HCT116 (cell line): ENCODE measurements at regions not wholly inside any gene's neighbourhood (a gene's known extent, or its start where the extent isn't known, plus 50 kb on each side); places are given as distances from the start of the nearest gene placed in this dataset.

Experiments used
- CEBPB ChIP-seq: IDR thresholded peaks from 2 replicates; pipeline ENCODE4 v1.6.1; 2012; ENCODE audit warnings: low read depth
- CTCF ChIP-seq, 3 experiments: fragments of 200-600 bp in 1 of 3; sonication (generic) in 1 of 3; IDR thresholded peaks in 2 of 3; conservative IDR thresholded peaks in 1 of 3; 2 replicates each; pipeline ENCODE4 v1.5.1; 2012 to 2017; ENCODE audit warnings: low read depth in 2 of 3, low read length in 2 of 3, antibody characterized with exemption in 1 of 3, borderline replicate concordance in 1 of 3, control low read depth in 1 of 3, mild to moderate bottlenecking in 1 of 3, mixed read lengths in 1 of 3, mixed run types in 1 of 3, moderate library complexity in 1 of 3; ENCODE audit not compliant: insufficient read depth in 1 of 3
- EZH2phosphoT487 ChIP-seq: fragments of 200-600 bp; IDR thresholded peaks from 2 replicates; pipeline ENCODE4 v1.6.1; 2018; ENCODE audit warnings: antibody characterized with exemption, borderline replicate concordance
- POLR2AphosphoS5 ChIP-seq: IDR thresholded peaks from 2 replicates; pipeline ENCODE4 v1.6.1; 2011; ENCODE audit warnings: mild to moderate bottlenecking, low read depth, low read length, moderate library complexity
- SIN3A ChIP-seq: IDR thresholded peaks from 2 replicates; pipeline ENCODE4 v1.6.1; 2012; ENCODE audit warnings: low read depth
- ZNF274 ChIP-seq: fragments of 200-500 bp; sonication (Bioruptor generic); IDR thresholded peaks from 2 replicates; pipeline ENCODE4 v1.6.1; 2014; ENCODE audit warnings: mild to moderate bottlenecking, low read depth, low read length, inconsistent platforms
- TF ChIP-seq, protein P1 (sequence below): IDR thresholded peaks from 2 replicates; pipeline ENCODE4 v1.6.1; 2012; ENCODE audit warnings: low read depth
- TF ChIP-seq, protein P2 (sequence below): IDR thresholded peaks from 2 replicates; pipeline ENCODE4 v1.6.1; 2011; ENCODE audit warnings: mild to moderate bottlenecking, low read length, moderate library complexity; ENCODE audit not compliant: insufficient replicate concordance; ENCODE audit errors: extremely low read depth

GRCh38 chr20:59412875-59413284 is 112.5 kb downstream of the EDN3 start:
- TF ChIP-seq EZH2phosphoT487 (no peak), CEBPB (no peak), SIN3A (no peak), CTCF (IDR thresholded peaks at IDR 0.05 in 2 of 3, conservative IDR thresholded peaks at IDR 0.05 in 1 of 3; ENCODE audit: borderline replicate concordance in 1 of 3, insufficient read depth in 1 of 3, low read depth in 2 of 3, low read length in 2 of 3) (0 out of 6 replicates have a peak, but pooled peaks of 1 of the 3 experiments have one; percentile 6), ZNF274 (no peak), POLR2AphosphoS5 (no peak)
- TF ChIP-seq, protein P1, sequence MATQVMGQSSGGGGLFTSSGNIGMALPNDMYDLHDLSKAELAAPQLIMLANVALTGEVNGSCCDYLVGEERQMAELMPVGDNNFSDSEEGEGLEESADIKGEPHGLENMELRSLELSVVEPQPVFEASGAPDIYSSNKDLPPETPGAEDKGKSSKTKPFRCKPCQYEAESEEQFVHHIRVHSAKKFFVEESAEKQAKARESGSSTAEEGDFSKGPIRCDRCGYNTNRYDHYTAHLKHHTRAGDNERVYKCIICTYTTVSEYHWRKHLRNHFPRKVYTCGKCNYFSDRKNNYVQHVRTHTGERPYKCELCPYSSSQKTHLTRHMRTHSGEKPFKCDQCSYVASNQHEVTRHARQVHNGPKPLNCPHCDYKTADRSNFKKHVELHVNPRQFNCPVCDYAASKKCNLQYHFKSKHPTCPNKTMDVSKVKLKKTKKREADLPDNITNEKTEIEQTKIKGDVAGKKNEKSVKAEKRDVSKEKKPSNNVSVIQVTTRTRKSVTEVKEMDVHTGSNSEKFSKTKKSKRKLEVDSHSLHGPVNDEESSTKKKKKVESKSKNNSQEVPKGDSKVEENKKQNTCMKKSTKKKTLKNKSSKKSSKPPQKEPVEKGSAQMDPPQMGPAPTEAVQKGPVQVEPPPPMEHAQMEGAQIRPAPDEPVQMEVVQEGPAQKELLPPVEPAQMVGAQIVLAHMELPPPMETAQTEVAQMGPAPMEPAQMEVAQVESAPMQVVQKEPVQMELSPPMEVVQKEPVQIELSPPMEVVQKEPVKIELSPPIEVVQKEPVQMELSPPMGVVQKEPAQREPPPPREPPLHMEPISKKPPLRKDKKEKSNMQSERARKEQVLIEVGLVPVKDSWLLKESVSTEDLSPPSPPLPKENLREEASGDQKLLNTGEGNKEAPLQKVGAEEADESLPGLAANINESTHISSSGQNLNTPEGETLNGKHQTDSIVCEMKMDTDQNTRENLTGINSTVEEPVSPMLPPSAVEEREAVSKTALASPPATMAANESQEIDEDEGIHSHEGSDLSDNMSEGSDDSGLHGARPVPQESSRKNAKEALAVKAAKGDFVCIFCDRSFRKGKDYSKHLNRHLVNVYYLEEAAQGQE, result no peak
- TF ChIP-seq, protein P2, sequence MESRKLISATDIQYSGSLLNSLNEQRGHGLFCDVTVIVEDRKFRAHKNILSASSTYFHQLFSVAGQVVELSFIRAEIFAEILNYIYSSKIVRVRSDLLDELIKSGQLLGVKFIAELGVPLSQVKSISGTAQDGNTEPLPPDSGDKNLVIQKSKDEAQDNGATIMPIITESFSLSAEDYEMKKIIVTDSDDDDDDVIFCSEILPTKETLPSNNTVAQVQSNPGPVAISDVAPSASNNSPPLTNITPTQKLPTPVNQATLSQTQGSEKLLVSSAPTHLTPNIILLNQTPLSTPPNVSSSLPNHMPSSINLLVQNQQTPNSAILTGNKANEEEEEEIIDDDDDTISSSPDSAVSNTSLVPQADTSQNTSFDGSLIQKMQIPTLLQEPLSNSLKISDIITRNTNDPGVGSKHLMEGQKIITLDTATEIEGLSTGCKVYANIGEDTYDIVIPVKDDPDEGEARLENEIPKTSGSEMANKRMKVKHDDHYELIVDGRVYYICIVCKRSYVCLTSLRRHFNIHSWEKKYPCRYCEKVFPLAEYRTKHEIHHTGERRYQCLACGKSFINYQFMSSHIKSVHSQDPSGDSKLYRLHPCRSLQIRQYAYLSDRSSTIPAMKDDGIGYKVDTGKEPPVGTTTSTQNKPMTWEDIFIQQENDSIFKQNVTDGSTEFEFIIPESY, result no peak
